NCI-H2081 (cell line): ENCODE measurements at regions not wholly inside any gene's neighbourhood (a gene's known extent, or its start where the extent isn't known, plus 50 kb on each side); places are given as distances from the start of the nearest gene placed in this dataset.

Experiments used
- DNase-seq, 2 experiments: peaks; one replicate each; lab custom pipeline; 2025; lab: John Stamatoyannopoulos, UW

DNA sequence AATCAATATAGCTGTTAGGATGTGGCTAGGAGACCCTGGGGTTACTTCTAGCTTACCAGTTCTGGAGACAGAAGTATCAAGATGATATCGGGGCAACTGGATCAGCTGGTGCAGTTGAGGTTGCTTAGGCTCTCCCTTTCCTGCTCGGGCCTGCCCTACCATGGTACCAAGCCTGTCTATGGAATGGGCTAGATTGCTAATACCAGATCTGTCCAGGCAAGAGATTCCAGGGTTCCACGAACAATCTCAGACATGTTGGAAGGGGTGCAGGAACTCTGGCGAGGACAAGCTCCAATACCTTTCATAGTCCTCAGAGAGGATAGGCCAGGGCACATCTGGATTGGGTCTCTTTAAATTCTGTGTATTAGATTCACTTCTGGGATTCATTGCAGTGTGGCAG is 53.8 kb downstream of the ADM start:
- no peak for DNase-seq

DNA sequence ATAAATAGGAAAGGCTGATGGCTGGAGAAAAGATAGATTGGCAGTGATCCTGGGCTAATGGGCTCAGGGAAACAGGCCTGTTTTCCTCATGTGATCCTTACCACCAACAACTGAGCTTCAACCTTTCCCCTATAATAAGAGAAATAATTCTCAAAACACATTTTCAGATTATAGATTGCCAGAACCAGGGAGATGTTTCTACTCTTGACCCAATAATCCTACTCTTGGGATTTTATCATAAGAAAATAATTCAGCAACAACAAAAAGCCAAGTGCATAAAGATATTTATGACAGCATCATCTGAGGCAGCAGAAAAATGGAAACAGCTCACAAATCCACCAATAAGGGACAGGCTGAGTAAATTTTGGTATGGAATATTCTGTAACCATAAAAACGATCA is 54.3 kb downstream of the ADM start:
- no peak for DNase-seq

DNA sequence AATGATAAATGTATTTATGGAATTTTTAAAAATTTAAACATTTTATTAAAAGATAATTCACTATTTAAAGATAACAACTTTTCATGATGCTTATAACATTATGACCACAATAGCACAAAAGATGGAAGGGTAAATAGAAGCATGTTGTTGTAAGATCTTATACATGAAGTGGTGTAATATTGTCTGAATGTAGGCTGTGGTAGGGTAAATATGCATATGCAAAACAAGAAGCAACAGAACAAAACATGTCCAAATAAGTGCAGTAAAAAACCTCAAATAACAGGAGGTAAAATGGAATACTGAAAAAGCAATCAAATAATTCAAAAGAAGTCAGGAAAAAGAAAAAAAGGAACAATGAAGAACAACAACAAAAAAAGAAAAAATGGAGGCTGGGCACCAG is 56.0 kb downstream of the ADM start:
- no peak for DNase-seq

DNA sequence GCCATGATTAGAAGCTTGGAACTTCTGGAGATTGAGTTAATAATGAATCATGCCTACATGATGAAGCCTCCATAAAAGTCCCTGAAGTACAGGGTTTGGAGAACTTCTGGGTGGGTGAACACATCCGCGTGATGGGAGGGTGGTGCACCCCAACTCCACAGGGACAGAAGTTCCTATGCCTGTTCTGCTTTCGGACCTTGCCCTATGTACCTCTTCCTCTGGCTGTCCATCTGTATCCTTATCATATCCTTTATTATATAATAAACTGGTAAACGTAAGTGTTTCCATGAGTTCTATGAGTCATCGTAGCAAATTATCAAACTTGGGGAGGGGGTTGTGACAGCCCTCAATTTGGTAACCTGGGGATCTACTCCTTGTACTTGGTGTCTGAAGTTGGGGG is 60.2 kb downstream of the ADM start:
- no peak for DNase-seq

DNA sequence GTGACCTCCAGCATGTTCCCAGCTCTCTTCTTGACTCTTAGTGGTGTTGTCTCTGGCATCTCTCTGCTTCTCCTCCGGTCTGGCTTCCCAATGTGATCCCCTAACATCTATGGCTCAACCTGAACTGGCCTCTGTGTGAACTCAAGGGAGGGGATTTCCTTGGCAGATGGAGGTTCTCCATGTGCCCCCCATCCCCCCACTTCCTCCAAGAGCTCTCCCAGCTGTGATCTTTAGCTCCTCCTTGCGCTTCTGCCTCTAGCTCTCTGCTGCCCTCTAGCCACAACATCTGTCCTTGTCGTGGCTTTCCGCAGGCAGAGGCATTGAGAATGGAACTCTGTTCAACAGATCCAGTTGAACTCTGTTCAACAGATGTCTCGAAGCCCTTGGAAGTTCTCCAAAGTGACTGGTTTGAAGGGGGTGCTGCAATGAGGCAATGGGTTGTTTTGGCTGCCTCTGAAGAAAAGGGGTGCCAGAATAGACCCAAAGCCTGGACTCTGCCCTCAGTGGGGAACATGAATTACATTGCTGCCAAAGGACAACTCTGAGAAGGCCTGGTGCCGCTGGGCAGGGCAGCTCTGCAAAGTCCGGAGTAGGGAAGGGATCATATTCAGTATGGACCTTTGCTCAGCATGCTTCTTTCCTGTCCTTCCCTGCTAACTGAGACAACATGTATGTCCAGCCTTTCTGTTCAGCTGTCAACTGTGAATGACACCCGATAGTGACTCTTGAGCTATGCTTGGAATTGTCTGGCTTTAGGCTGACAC is 61.9 kb downstream of the ADM start:
- DNase-seq: peak; percentile 74 to 84

DNA sequence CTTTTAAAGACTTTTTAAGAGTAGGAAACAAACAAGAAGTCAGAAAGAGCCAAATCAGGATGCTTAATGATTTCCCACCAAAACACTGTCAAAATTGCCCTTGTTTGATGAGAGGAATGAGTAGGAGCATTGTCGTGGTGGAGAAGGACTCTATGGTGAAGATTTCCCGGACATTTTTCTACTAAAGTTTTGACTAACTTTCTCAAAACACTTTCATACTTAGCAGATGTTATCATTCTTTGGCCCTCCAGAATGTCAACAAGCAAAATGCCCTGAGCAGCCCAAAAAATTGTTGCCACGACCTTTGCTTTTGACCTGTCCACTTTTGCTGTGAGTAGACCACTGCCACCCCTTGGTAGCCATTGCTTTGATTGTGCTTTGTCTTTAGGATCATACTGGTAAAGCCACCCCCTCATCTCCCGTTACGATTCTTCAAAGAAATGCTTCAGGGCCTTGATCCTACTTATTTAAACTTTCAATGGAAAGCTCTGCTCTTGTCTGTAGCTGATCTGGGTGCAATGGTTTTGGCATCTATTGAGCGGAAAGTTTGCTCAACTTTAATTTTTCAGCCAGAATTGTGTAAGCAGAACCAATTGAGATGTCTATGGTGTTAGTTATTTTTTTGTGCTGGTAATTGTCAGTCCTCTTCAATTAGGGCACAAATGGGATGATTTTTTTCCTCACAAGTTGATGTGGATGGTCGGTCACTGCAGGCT is 67.2 kb downstream of the ADM start:
- no peak for DNase-seq

DNA sequence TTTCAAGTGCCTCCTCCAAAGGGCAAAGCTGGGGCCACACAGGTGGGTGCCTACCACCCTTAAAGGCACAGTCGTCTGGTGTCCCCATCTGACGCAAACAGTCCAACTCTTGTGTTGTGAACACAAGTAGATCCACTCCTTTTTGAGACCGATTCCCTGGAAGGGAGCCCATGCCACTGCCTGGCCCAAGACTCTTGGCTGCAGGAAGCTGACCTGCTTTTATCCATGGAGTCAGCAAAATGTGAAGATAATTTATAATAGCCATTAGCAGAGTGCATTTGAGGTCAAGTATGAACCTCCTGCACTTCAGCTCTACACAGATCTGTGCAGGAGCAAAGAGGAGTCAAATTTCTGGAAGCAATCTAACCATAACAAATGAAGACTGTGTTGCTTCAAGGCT is 68.5 kb downstream of the ADM start:
- DNase-seq: no peak

DNA sequence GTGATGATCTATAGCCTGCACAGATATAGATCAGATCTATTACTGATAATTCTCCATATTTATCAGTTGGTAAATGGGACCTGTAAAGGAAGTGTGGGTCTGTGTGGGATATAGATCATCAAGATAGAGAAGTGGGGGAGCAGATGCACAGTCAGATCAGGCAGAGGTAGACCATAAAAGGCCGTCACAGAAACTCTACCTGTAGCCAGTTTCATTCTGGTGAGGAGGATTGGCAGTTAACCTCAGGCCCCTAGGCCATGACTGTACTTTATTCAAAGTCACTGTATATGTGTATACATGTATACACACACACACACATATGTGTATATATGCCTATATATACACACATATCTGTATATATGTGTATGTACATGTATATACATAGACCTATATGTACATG is 69.1 kb downstream of the ADM start:
- no peak for DNase-seq

DNA sequence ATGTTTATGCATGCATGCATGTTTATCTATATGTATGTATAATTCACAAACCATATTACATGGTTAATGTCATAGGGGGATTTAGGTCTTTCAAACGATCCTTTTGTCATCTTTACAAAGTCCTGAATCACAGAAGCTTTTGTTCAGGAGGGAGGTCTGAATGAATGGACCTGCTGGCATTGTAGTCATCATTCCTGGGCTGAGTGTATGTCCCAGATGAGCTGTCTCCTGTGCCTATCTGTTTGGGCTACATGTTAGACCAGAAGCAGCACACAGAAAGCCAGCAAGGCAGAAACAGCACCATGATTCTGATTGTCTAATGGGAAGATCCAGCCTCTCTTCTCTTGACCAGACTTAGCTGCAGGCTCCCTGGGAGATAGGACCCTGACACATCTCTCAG is 69.5 kb downstream of the ADM start:
- DNase-seq: no peak

DNA sequence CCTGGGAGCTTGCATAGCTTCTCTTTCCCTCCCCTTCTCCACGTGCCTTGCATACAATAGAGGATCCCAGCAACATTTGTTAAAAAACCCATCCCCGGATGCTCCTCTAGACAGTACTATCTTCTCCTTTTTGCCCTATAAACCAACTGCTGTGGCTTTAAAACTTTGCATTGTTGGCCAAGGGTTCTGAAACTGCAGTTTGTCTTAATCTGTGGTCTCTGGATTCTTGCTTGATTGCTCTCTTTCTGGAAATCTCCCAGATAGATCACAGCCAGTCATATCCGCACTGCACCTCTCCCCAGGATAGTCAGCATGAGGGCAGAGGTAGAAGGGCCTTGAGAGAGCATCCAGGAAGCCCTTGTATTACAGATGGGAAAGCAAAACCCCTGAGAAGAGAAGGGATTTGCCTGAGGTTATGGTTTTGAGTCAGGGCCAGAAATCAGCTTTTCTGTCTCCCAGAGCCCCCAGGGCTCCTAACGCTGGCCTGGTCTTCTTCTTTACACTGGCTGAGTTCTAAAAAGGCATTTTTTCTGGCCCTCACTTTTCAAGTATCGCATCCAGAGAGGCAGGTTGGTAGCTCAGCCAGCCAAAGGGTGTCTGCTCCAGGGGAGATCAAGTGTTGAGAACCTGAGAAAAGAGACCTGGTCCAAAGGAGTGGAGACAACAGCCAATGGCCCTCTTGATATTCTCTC is 70.6 kb downstream of the ADM start:
- no peak for DNase-seq

DNA sequence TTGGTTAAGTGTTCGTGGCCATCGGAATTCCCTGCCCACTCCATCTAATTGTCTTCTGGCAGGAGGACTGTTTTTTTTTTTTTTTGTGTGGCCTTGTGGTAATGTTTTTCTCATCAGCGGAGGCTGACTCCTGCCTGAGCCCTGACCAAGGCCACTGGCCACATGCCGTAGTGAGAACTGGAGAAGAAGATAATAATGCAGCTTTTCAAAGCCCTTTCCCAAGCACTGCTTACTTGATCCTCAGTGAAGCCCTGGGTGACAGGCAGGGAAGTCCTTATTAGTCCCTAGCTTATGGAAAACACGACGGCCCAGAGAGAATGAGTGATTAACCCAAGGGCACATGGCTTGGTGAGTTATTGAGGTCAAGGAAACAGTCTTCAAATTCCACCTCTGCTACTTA is 71.2 kb downstream of the ADM start:
- DNase-seq: no peak

DNA sequence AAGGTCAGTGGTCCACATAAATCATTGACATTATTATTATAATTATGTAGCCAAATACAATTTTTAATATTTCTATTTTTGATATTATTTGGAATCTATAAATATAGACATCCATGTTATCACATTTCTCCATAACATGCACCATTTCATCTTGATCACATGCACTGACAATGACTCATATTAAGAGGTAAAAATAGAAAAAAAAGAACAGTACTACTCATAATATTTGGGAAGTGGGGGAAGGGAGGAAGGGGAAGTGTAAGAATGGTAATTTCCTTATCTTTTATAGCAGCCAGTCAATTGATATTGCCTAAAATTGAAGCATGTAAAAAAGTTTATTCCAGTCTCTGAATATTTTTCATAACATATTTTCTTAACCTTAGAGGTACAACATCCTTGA is 72.3 kb downstream of the ADM start:
- no peak for DNase-seq

DNA sequence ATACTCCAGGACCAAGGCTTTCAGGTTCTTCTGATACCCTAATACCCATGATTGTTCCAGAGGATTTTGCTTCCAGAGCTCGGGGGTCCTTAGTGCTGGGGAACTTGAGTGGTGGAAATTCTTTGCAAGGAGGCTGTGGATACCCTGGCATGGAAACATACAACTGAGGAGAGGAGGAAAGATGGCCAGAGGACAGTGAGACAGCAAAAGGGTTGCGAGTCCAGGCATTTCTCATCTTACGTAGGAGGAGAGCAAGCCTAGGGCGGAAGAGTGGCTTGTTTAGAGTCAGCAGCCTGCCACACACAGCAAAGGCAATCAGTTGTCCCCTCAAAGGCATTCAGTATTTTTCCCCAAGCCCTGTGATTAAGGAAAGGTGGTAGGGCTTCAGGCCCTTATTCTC is 73.5 kb downstream of the ADM start:
- DNase-seq: no peak

DNA sequence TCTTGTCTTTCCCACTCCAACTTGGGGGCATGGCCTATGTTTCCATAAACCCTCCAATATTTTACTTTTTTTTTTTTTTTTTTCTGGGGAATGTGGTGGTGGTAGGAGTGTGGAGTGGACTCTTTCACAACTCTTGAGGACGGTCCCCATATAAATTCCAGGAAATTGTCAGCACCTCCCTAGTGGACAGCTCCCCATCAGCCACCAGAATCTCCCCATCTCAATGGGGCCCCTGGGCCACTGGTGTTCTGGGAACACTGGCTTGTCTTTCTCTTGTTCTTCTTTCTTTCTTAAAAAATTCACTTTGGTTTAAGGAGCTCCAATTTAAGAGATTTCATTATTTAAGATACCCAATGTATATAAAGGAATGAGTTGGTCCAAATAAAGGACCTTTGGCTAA is 74.1 kb downstream of the ADM start:
- DNase-seq: no peak

DNA sequence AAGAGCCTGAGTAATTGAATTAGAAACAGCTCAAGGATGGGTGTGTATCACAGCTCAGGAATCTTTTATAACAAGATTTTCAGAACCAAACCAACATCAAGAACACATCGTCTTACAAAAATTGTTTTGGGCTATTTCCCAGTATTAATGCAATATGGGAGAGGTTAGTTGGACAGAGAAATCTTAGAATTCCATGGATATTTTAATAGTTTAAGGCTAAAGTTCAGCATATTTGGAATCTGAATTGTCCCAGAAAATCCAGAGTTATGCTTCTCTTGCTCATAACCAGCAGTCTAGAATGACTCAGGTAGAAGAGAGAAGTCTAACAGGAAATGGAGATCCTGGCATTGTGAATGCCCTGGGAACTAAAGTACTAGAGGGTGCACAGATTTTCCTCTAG is 74.6 kb downstream of the ADM start:
- DNase-seq: no peak

DNA sequence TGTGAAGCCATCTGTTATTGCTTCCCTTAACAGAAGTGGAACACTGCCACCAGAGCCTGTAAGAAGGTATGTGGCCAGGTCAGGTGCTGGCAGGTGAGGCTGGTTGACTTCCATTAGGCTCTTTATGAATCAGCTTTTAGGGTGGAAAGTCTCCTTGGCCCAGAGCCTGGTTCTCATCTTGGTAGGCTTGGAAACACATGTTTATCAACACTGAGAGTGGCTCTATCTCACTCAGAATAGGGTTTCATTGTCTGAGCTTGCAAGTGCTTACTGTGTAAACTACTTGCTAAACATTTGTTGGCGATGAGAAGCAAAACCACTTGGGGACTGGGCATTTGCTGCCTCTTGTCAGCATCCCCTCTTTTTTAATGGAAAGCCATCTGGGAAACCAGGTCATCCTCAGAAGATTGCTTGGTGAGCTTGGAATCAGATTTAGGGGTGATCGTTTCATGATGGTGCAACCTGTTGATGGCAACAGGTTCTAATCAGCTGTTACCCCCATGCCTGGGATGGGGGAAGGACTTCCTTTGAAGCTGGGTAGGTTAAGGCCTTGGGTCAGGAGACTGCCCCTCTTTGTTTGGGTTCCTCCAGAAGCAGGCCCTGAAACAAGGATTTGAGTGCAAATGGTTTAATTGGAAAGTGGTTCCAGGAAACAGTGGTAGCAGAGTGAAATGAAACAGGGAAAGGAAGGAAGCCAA is 75.0 kb upstream of the AMPD3 start:
- peak in 1 of 2 experiments; percentile 36 for DNase-seq

DNA sequence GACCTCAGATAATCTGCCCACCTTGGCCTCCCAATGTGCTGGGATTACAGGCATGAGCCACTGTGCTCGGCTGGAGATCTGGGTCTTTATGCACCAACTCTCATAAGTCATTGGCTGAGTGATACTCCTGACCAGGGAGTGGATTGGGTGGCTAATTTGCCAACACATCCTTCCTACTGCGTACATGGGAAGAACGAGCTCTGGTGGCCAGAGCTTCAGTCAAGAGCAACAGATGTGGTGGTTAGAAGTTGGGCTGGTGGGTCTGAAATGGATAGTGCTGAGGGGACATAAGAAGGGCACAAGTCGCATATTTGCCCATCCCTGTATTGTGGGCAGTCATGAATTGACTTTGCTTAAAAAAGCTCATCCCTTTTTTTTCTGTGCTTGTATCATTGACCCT is 74.1 kb upstream of the AMPD3 start:
- no peak for DNase-seq

DNA sequence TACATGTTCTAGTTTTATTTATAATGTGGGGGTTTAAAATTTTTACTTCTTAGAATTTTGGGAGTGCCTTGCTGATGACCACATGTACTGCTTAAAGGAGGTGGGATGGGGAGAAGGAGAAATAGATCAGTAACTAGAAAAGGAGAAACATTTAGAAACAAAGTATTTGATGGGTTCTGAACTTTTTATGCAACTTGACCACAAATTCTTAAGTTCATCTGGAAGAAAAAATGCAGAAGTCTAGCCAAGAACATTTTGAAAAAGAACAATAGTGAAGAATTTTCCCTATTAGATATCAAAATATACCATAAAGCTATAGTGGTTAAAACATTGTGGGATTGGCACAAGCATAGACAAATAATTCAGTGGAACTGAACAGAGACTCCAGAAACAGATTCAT is 73.3 kb upstream of the AMPD3 start:
- no peak for DNase-seq

DNA sequence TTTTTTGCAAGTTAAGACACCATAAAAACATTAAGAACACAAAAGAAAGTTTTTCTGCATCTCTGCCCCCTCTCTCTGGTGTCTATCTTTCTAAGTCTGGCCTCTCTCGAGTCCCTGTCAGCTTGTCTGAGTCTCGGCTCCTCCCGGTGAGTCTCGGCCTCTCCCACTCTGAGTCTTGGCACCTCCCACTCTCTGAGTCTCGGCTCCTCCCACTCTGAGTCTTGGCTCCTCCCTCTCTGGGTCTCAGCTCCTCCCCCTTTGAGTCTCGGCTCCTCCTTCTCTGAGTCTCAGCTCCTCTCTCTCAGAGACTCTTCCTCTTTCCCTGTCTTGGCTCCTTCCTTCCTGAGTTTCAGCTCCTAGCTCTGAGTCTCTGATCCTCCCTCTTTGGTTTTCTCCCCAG is 72.5 kb upstream of the AMPD3 start:
- no peak for DNase-seq

DNA sequence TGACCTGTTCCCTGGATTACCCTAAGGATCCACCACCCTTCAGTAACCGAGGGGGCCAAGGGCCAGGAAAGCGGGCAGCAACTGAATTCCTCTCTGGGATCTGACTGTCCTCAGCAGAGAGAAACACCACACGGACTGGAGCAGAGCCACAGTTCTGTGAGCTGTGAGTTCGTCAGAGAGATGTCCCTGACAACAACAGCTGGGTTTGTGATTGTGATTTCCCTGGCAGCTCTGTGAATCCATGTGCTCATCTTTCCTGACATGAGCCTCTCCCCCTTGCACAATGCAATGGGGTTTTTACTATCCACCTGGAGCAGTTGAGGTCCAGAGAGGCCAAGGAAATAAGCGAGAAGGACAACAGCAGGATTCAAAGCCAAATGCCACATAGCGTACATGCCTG is 69.4 kb upstream of the AMPD3 start:
- no peak for DNase-seq

DNA sequence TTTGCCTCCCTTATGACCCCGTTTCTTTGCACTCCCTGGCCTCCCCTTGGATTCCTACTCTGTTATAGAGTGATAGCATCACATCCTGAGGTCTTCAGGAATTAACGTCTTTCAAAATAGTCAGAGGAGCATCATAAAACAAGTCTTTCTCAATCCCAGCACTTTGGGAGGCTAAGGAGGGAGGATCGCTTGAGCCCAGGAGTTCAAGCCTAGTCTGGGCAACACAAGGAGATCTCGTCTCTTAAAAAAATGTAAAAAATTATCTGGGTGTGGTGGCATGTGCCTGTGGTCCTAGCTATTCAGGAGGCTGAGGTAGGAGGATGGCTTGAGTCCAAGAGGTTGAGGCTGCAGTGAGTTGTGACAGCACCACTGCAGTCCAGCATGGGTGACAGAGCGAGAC is 68.7 kb upstream of the AMPD3 start:
- DNase-seq: no peak

DNA sequence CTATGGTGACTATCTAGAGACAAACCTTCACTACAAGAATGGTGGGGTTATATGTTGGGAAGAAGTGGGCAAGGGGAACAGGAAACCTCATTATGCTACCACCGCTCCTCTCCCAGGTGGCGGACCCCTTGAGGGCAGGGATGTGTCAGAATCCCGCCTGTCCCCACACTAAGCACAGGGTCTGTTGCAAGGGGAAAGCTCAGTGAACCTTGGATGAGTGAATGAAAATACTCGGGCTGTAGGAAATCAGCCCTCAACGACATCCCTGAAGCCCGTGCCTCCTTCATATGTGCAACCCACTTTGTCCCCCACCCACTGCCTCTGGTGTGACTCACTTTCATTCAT is 68.2 kb upstream of the AMPD3 start:
- DNase-seq: no peak
